Cardiac muscle cell (in vitro differentiated cells and primary cell): ENCODE measurements at regions not wholly inside any gene's neighbourhood (a gene's known extent, or its start where the extent isn't known, plus 50 kb on each side); places are given as distances from the start of the nearest gene placed in this dataset.

ENCODE experiments used
- DNase-seq, 2 donors: peaks; one replicate each; pipeline versions ENCODE4 v3.0.0 to v3.0.0-alpha.2; 2010 to 2017; ENCODE audit warnings: low read depth in 1 of 2, low spot score in 1 of 2
- H3K27ac ChIP-seq: fragments of 200-600 bp; sonication (generic); 2 replicates; pipeline ENCODE4 v1.5.1; 2016
- H3K27me3 ChIP-seq: fragments of 200-600 bp; sonication (generic); 2 replicates; pipeline ENCODE4 v1.6.0; 2016; ENCODE audit warnings: control low read depth
- H3K36me3 ChIP-seq: fragments of 200-600 bp; sonication (generic); 2 replicates; pipeline ENCODE4 v1.5.1; 2016; ENCODE audit warnings: control low read depth
- H3K4me1 ChIP-seq: fragments of 200-600 bp; sonication (generic); 2 replicates; pipeline ENCODE4 v1.8.1; 2017; ENCODE audit warnings: low read depth, mild to moderate bottlenecking, mixed run types
- H3K4me3 ChIP-seq: fragments of 200-600 bp; sonication (generic); 2 replicates; pipeline ENCODE4 v1.5.1; 2016; ENCODE audit warnings: mild to moderate bottlenecking
- H3K9me3 ChIP-seq: fragments of 200-600 bp; sonication (generic); 2 replicates; pipeline ENCODE4 v1.5.1; 2017; ENCODE audit warnings: low read depth, mild to moderate bottlenecking, control low read depth
- CTCF ChIP-seq: IDR thresholded peaks from 2 replicates; pipeline ENCODE4 v1.5.1; 2012; ENCODE audit warnings: low read depth, mild to moderate bottlenecking, low read length

DNA sequence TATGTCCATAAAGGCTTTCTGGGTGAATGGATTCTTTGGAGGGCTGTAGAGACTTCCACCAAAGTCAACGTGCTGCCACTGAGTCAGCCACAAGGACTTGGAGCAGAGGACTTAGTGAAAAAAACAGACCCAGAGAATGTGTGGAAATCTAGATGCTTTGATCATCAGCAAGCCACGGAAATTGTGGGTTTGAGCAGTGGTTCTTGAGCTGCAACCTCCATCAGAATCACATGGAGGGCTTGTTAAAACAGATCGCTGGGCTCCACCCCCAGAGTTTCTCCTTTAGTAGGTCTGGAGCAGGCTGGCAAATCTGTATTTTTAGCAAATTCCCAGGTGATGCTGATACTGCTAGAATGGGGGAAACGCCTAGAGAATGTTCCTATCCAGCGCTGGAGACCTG is 95.3 kb downstream of the RBM43 start:
- H3K4me3 ChIP-seq: no peak overlapping the region
- H3K36me3 ChIP-seq: no peaks in the 10 kb centered on the region
- no peaks in the 10 kb centered on the region for H3K9me3 ChIP-seq
- no peak overlapping the region for H3K27ac ChIP-seq
- no peaks in the 10 kb centered on the region for H3K4me1 ChIP-seq
- no peaks in the 10 kb centered on the region for H3K27me3 ChIP-seq
- no peak for TF ChIP-seq CTCF
- no peak for DNase-seq

- Histone ChIP-seq H3K9me3 (no peaks in the 10 kb centered on the region), H3K4me1 (no peaks in the 10 kb centered on the region), H3K4me3 (no peak overlapping the region), H3K27ac (no peak overlapping the region), H3K36me3 (no peaks in the 10 kb centered on the region), H3K27me3 (no peaks in the 10 kb centered on the region)
- TF ChIP-seq CTCF: no peak
- no peak for DNase-seq
Measured at GRCh38 chr2:151165105-151165684, 96.5 kb downstream of the RBM43 start.

DNA sequence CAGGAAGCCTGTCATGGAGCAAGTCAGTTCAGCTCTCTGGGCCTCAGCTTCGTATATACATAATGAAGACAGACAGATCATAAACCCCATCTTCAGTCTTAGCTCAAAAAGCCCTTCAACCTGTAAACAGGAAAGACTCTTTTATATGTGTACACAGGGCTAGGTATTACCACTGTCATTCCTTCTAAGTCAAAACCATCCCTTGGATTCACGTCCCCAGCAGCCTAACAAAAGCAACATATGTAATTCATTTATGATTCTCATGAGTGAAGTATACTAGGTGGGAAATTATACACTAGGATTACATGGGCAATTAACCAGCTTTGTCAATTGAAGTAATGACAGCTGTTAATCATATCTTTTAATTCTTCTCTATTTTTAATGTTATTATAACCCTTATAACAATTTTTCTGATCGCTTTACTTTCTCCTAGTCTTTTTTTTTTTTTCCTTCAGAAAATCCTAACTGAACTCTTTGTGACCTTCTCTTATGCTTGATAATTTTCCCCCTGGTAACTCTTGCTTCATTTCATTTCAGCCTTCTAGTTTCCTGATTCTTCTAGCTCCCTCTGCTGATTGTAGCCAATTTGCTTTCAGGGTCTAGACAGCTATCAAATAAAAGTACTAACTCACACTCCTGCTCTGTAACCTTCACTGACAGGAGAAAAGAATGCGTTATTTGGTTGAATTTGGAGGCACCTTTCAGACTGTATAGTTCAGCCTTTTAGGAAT is 99.7 kb downstream of the RBM43 start:
- DNase-seq: peak; percentile 11 to 76
- Histone ChIP-seq H3K36me3 (no peaks in the 10 kb centered on the region), H3K9me3 (no peaks in the 10 kb centered on the region), H3K4me3 (no peak overlapping the region), H3K27ac (no peak overlapping the region), H3K4me1 (no peaks in the 10 kb centered on the region), H3K27me3 (no peaks in the 10 kb centered on the region)
- peak; percentile 65 for TF ChIP-seq CTCF

- no peak for DNase-seq
- Histone ChIP-seq H3K4me1 (no peaks in the 10 kb centered on the region), H3K27me3 (no peaks in the 10 kb centered on the region), H3K36me3 (no peaks in the 10 kb centered on the region), H3K27ac (no peak overlapping the region), H3K4me3 (no peak overlapping the region), H3K9me3 (no peaks in the 10 kb centered on the region)
- TF ChIP-seq CTCF: no peak
Measured at GRCh38 chr2:151159109-151159662, 102.5 kb downstream of the RBM43 start.

DNA sequence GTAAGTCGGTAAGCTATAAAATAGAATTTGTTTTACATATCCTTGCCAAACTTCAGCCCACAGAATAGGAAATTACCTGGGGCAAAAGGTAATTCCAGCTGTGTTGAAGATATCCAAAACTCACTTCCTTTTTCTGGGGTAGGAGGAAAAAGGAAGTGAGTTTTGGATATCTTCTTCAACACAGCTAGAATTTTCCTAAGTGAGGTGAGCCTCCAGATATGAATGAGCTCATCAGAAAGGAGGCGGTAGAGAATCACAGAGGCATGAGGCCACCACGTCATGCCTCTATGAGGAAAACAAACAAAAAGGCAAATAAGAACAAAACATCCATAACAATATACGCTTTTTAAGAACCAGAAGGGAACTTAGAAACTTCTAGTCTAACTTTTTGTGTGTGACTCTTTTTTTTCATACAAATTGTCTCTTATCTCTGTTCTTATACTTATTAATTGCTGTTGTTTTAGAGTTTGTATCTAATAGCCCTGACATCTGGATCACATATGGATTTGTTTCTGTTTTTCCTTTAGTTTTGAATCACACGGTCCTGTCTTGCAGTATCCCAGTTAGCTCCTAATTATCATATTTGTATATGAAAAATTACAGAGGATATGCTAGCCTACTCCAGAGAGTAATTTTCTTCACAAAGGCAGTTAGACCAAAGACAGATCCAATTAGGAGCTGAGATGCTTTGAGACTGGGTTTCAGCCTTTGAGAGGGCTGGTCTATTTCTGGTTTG is 104.5 kb downstream of the RBM43 start:
- DNase-seq: peak in 1 of 2 donors; percentile 9
- no peaks in the 10 kb centered on the region for H3K4me1 ChIP-seq
- H3K27me3 ChIP-seq: no peaks in the 10 kb centered on the region
- no peak overlapping the region for H3K27ac ChIP-seq
- no peaks in the 10 kb centered on the region for H3K9me3 ChIP-seq
- no peak overlapping the region for H3K4me3 ChIP-seq
- no peaks in the 10 kb centered on the region for H3K36me3 ChIP-seq
- TF ChIP-seq CTCF: no peak
